Astrocyte (in vitro differentiated cells and primary cell): ENCODE measurements at regions not wholly inside any gene's neighbourhood (a gene's known extent, or its start where the extent isn't known, plus 50 kb on each side); places are given as distances from the start of the nearest gene placed in this dataset.

ENCODE experiments used
- DNase-seq: peaks from one replicate; pipeline ENCODE4 v3.0.0-alpha.2; 2010; ENCODE audit warnings: low read depth
- FAIRE-seq: peaks from 2 replicates; lab custom pipeline; 2011; peaks lifted over from hg19 to GRCh38; lab: Jason Lieb, UNC
- H2AFZ ChIP-seq: 2 replicates; pipeline ENCODE4 v1.6.0; 2012; ENCODE audit warnings: low read depth, low read length, inconsistent platforms
- H3K27ac ChIP-seq: 2 replicates; pipeline ENCODE4 v1.5.1; 2011; ENCODE audit warnings: low read depth, low read length, inconsistent platforms
- H3K27me3 ChIP-seq: 2 replicates; pipeline ENCODE4 v1.6.0; 2011; ENCODE audit warnings: low read length, inconsistent platforms; ENCODE audit not compliant: insufficient read depth
- H3K36me3 ChIP-seq: 2 replicates; pipeline ENCODE4 v1.5.1; 2011; ENCODE audit warnings: low read length, inconsistent platforms; ENCODE audit not compliant: insufficient read depth
- H3K4me1 ChIP-seq: 2 replicates; pipeline ENCODE4 v1.5.1; 2011; ENCODE audit warnings: low read length, inconsistent platforms; ENCODE audit not compliant: insufficient read depth
- H3K4me2 ChIP-seq: 2 replicates; pipeline ENCODE4 v1.6.0; 2012; ENCODE audit warnings: low read length, inconsistent platforms
- H3K4me3 ChIP-seq: 2 replicates; pipeline ENCODE4 v1.5.1; 2011; ENCODE audit warnings: low read depth, mild to moderate bottlenecking, low read length, inconsistent platforms; ENCODE audit not compliant: insufficient read depth
- H3K79me2 ChIP-seq: 2 replicates; pipeline ENCODE4 v1.6.0; 2012; ENCODE audit warnings: mild to moderate bottlenecking, low read length, inconsistent platforms; ENCODE audit not compliant: insufficient read depth
- H3K9ac ChIP-seq: 2 replicates; pipeline ENCODE4 v1.6.0; 2012; ENCODE audit warnings: mild to moderate bottlenecking, low read length, inconsistent platforms
- H3K9me3 ChIP-seq: 2 replicates; pipeline ENCODE4 v1.5.1; 2012; ENCODE audit warnings: low read depth, mild to moderate bottlenecking, low read length, inconsistent platforms; ENCODE audit not compliant: insufficient read depth
- H4K20me1 ChIP-seq: 2 replicates; pipeline ENCODE4 v1.6.0; 2012; ENCODE audit warnings: low read length, inconsistent platforms; ENCODE audit not compliant: insufficient read depth
- H3K27ac Mint-ChIP-seq: one replicate; pipeline ENCODE4 v1.8.0; 2021; ENCODE audit warnings: mild to moderate bottlenecking, mixed read lengths; ENCODE audit not compliant: unreplicated experiment
- H3K27me3 Mint-ChIP-seq: one replicate; pipeline ENCODE4 v1.8.0; 2021; ENCODE audit warnings: low read depth, mixed read lengths; ENCODE audit not compliant: unreplicated experiment
- H3K36me3 Mint-ChIP-seq: one replicate; pipeline ENCODE4 v1.8.0; 2021; ENCODE audit warnings: low read depth, mixed read lengths; ENCODE audit not compliant: unreplicated experiment
- H3K4me1 Mint-ChIP-seq: one replicate; pipeline ENCODE4 v1.8.0; 2021; ENCODE audit warnings: low read depth, mixed read lengths; ENCODE audit not compliant: unreplicated experiment
- H3K4me3 Mint-ChIP-seq: one replicate; pipeline ENCODE4 v1.8.0; 2021; ENCODE audit warnings: mild to moderate bottlenecking, moderate library complexity, mixed read lengths; ENCODE audit not compliant: unreplicated experiment
- H3K9me3 Mint-ChIP-seq: one replicate; pipeline ENCODE4 v1.8.0; 2021; ENCODE audit warnings: mild to moderate bottlenecking, mixed read lengths; ENCODE audit not compliant: unreplicated experiment
- EZH2 ChIP-seq: IDR thresholded peaks from 2 replicates; pipeline ENCODE4 v1.6.1; 2012; ENCODE audit warnings: mild to moderate bottlenecking, low read length, inconsistent platforms; ENCODE audit not compliant: insufficient read depth
- TF ChIP-seq, protein P1 (sequence below): IDR thresholded peaks from 2 replicates; pipeline ENCODE4 v1.5.1; 2011; ENCODE audit warnings: low read depth, mild to moderate bottlenecking, inconsistent platforms, low read length, moderate library complexity; ENCODE audit not compliant: insufficient read depth

DNA sequence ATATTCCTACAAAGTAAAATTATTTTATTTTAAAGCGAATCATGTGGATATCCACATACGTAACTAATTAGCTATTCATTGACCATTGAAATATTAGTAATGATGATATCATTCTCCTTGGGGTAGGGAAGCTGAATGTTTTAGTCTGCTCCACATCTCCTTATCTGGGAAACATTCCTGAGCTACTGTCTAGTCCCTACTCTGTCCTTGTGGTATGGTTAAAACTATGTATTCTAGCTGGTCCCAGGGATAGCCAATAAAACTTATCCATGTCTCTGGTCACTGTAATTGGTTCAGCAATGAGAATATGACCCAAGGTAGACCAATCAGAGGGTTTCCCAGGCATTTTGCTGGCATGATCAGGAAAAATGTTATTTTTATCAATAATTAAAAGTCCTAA, 76.0 kb upstream of the DAP start:
- H3K27ac ChIP-seq: peak overlapping the region; percentile 53
- H3K4me3 ChIP-seq: no peak overlapping the region
- H3K36me3 ChIP-seq: no peaks in the 10 kb centered on the region
- H3K27ac Mint-ChIP-seq: peak overlapping the region; percentile 77
- H3K9me3 ChIP-seq: no peaks in the 10 kb centered on the region
- H3K4me1 ChIP-seq: peaks cover 18% of the 10 kb centered on the region
- no peak overlapping the region for H3K9ac ChIP-seq
- H3K36me3 Mint-ChIP-seq: peaks cover 2% of the 10 kb centered on the region
- H3K4me3 Mint-ChIP-seq: no peak overlapping the region
- FAIRE-seq (no peak), DNase-seq (peak; percentile 85)
- no peaks in the 10 kb centered on the region for H3K27me3 Mint-ChIP-seq
- H3K79me2 ChIP-seq: no peaks in the 10 kb centered on the region
- no peak for TF ChIP-seq EZH2
- TF ChIP-seq, protein P1, sequence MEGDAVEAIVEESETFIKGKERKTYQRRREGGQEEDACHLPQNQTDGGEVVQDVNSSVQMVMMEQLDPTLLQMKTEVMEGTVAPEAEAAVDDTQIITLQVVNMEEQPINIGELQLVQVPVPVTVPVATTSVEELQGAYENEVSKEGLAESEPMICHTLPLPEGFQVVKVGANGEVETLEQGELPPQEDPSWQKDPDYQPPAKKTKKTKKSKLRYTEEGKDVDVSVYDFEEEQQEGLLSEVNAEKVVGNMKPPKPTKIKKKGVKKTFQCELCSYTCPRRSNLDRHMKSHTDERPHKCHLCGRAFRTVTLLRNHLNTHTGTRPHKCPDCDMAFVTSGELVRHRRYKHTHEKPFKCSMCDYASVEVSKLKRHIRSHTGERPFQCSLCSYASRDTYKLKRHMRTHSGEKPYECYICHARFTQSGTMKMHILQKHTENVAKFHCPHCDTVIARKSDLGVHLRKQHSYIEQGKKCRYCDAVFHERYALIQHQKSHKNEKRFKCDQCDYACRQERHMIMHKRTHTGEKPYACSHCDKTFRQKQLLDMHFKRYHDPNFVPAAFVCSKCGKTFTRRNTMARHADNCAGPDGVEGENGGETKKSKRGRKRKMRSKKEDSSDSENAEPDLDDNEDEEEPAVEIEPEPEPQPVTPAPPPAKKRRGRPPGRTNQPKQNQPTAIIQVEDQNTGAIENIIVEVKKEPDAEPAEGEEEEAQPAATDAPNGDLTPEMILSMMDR: no peak
- no peaks in the 10 kb centered on the region for H4K20me1 ChIP-seq
- no peaks in the 10 kb centered on the region for H3K27me3 ChIP-seq
- peaks cover 2% of the 10 kb centered on the region for H3K9me3 Mint-ChIP-seq
- no peak overlapping the region for H3K4me2 ChIP-seq
- no peak overlapping the region for H2AFZ ChIP-seq
- peaks cover 17% of the 10 kb centered on the region for H3K4me1 Mint-ChIP-seq

- no peak for TF ChIP-seq EZH2
- TF ChIP-seq, protein P1: no peak
- no peaks in the 10 kb centered on the region for H3K9me3 ChIP-seq
- no peak overlapping the region for H3K4me2 ChIP-seq
- H3K4me1 Mint-ChIP-seq: peaks cover 26% of the 10 kb centered on the region
- H3K27me3 ChIP-seq: no peaks in the 10 kb centered on the region
- no peaks in the 10 kb centered on the region for H3K27me3 Mint-ChIP-seq
- peaks cover 2% of the 10 kb centered on the region for H3K36me3 Mint-ChIP-seq
- no peak overlapping the region for H3K4me3 Mint-ChIP-seq
- no peak for FAIRE-seq
- H3K4me3 ChIP-seq: no peak overlapping the region
- no peaks in the 10 kb centered on the region for H3K79me2 ChIP-seq
- no peak overlapping the region for H3K27ac ChIP-seq
- no peaks in the 10 kb centered on the region for H4K20me1 ChIP-seq
- no peak overlapping the region for H3K27ac Mint-ChIP-seq
- H2AFZ ChIP-seq: no peak overlapping the region
- no peak overlapping the region for H3K9ac ChIP-seq
- peaks cover 2% of the 10 kb centered on the region for H3K9me3 Mint-ChIP-seq
- DNase-seq: no peak
- H3K36me3 ChIP-seq: no peaks in the 10 kb centered on the region
- H3K4me1 ChIP-seq: peaks cover 26% of the 10 kb centered on the region
Measured at GRCh38 chr5:10834695-10835094, 73.7 kb upstream of the DAP start.

- no peak for DNase-seq
Measured at GRCh38 chr5:10832987-10833386, 72.0 kb upstream of the DAP start.

More at GRCh38 chr5:10832987-10833386, 72.0 kb upstream of the DAP start:
- H3K36me3 Mint-ChIP-seq: peaks cover 2% of the 10 kb centered on the region
- TF ChIP-seq EZH2: no peak
- Histone ChIP-seq H3K9ac (no peak overlapping the region), H3K9me3 (no peaks in the 10 kb centered on the region), H3K4me2 (no peak overlapping the region), H3K4me1 (peaks cover 29% of the 10 kb centered on the region), H3K27ac (no peak overlapping the region), H3K4me3 (no peak overlapping the region), H3K79me2 (no peaks in the 10 kb centered on the region), H3K27me3 (no peaks in the 10 kb centered on the region), H3K36me3 (no peaks in the 10 kb centered on the region), H4K20me1 (no peaks in the 10 kb centered on the region), H2AFZ (no peak overlapping the region)
- H3K27ac Mint-ChIP-seq: no peak overlapping the region
- no peak overlapping the region for H3K4me3 Mint-ChIP-seq
- H3K9me3 Mint-ChIP-seq: no peaks in the 10 kb centered on the region
- no peaks in the 10 kb centered on the region for H3K27me3 Mint-ChIP-seq
- peaks cover 26% of the 10 kb centered on the region for H3K4me1 Mint-ChIP-seq
- no peak for FAIRE-seq
